Calu3 (cell line): ENCODE measurements at regions not wholly inside any gene's neighbourhood (a gene's known extent, or its start where the extent isn't known, plus 50 kb on each side); places are given as distances from the start of the nearest gene placed in this dataset.

ENCODE experiments used
- BruUV-seq: library from RNA; stranded (reverse); fragments of 400-500 nt; replicated peaks from 2 replicates; lab custom pipeline; 2021; lab: Mats Ljungman, UMichigan
- CTCF ChIA-PET: fragments of 300-600 bp; sonication (Branson Sonifier 250); formaldehyde crosslinking; loops from one replicate; lab custom pipeline; 2022; ENCODE audit warnings: antibody characterized with exemption; lab: Charles Lee
- DNase-seq: peaks from one replicate; pipeline ENCODE4 v3.0.0; 2022
- H3K27ac Mint-ChIP-seq: one replicate; pipeline ENCODE4 v1.8.0; 2022; ENCODE audit warnings: mixed read lengths; ENCODE audit not compliant: unreplicated experiment
- H3K27me3 Mint-ChIP-seq: one replicate; pipeline ENCODE4 v1.8.0; 2022; ENCODE audit warnings: mixed read lengths; ENCODE audit not compliant: unreplicated experiment
- H3K36me3 Mint-ChIP-seq: one replicate; pipeline ENCODE4 v1.8.0; 2022; ENCODE audit warnings: mild to moderate bottlenecking, moderate library complexity, mixed read lengths; ENCODE audit not compliant: insufficient read depth, unreplicated experiment
- H3K4me1 Mint-ChIP-seq: one replicate; pipeline ENCODE4 v1.8.0; 2022; ENCODE audit warnings: mild to moderate bottlenecking, low read depth, mixed read lengths; ENCODE audit not compliant: unreplicated experiment
- H3K4me3 Mint-ChIP-seq: one replicate; pipeline ENCODE4 v1.8.0; 2022; ENCODE audit warnings: mild to moderate bottlenecking, low read depth, moderate library complexity, mixed read lengths; ENCODE audit not compliant: unreplicated experiment
- H3K9me3 Mint-ChIP-seq: one replicate; pipeline ENCODE4 v1.8.0; 2022; ENCODE audit warnings: low read depth, mixed read lengths; ENCODE audit not compliant: unreplicated experiment
- intact Hi-C: fragments of 100-400 bp; cut with micrococcal nuclease; formaldehyde crosslinking; loops from one replicate; pipeline ENCODE4 v1.10.0; 2022; ENCODE audit not compliant: unreplicated experiment
- TF ChIP-seq, protein P1 (sequence below): fragments of 200-600 bp; IDR thresholded peaks from one replicate; pipeline ENCODE4 v1.8.0; 2022; ENCODE audit warnings: antibody characterized with exemption; ENCODE audit not compliant: unreplicated experiment

DNA sequence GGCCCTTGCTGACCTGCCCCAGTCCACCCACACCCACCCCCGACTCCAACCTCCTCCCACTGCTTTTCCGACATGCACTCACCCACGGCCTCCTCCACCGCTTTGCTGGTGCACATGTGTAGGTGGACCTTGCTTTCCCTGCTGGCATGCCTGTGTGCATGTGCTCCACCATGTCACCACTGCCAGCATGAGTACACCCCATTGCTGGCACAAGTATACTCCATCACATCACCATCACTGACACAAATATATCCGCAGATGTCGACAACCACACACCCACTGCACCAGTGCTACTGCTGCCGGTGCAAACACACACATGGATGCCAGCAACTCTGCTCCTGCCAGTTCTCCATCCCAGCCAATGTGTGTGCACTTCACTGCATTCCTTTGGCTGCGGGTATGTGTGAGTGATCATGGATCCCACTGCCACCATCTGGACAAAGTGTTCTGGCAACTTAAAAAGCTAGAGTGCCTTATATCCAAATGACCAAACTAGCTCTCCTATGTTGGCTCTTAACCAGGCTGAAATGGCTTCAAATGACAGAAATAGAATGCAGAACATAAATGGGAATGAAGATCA, 1072.3 kb downstream of the RAPGEF2 start:
- DNase-seq = no peak
- CTCF ChIA-PET = no interaction called here
- TF ChIP-seq, protein P1, sequence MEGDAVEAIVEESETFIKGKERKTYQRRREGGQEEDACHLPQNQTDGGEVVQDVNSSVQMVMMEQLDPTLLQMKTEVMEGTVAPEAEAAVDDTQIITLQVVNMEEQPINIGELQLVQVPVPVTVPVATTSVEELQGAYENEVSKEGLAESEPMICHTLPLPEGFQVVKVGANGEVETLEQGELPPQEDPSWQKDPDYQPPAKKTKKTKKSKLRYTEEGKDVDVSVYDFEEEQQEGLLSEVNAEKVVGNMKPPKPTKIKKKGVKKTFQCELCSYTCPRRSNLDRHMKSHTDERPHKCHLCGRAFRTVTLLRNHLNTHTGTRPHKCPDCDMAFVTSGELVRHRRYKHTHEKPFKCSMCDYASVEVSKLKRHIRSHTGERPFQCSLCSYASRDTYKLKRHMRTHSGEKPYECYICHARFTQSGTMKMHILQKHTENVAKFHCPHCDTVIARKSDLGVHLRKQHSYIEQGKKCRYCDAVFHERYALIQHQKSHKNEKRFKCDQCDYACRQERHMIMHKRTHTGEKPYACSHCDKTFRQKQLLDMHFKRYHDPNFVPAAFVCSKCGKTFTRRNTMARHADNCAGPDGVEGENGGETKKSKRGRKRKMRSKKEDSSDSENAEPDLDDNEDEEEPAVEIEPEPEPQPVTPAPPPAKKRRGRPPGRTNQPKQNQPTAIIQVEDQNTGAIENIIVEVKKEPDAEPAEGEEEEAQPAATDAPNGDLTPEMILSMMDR = no peak
- Mint-ChIP-seq H3K36me3 (no peaks in the 10 kb centered on the region), H3K27me3 (no peaks in the 10 kb centered on the region), H3K4me3 (no peak overlapping the region), H3K9me3 (no peaks in the 10 kb centered on the region), H3K4me1 (peaks cover 6% of the 10 kb centered on the region), H3K27ac (no peak overlapping the region)
- no TSS peak for BruUV-seq
- intact Hi-C loops = loop anchor here (1.0 kb wide), 1 partner anchor 228 kb away; no protein-coding TSS in a partner anchor

DNA sequence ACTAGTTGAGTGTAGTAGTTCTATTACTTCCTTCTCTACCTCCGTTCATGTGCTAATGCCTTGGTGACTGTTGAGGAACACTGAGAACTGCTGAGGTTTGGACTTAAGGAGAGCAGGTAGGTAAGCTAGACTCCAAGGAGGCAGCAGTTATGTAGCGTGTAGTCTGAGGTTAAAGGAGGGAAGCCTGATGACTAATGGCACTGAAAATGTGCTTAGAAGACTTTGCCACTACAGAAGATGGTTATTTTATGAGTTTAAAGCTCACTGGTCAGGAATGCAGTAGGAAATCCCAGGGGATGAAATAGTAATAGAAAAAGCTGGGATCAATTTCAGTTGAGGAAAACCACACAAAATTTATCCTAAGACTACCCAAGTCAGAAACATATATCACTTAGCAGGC, 1077.3 kb downstream of the RAPGEF2 start:
- Mint-ChIP-seq H3K4me3 (no peak overlapping the region), H3K27ac (no peak overlapping the region)

DNA sequence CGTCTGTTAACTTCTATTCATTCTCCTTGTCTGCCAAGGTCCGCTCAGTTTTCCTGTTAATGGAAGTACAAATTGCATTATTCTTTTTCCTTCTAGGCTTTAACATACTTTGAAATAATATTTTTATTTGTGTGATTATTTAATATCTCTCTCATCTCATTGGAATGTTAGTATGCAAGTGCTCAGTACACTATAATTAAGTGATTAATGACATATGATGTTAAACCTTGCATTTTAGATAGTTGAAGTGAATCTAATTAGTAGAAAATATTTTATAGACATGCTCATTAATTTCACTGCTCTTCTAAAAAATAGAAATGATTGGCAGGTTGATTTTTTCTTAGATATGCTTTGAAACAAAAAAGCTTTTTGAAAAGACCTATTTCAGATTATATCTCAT, 1079.8 kb downstream of the RAPGEF2 start:
- Mint-ChIP-seq H3K27me3 (no peaks in the 10 kb centered on the region), H3K9me3 (no peaks in the 10 kb centered on the region), H3K4me1 (peaks cover 8% of the 10 kb centered on the region), H3K36me3 (no peaks in the 10 kb centered on the region), H3K4me3 (no peak overlapping the region), H3K27ac (no peak overlapping the region)
- no TSS peak for BruUV-seq
- no peak for DNase-seq
- CTCF ChIA-PET = no interaction called here
- intact Hi-C loops = no loop called here
- TF ChIP-seq, protein P1 = no peak

More for the DNA sequence above, 1077.3 kb downstream of the RAPGEF2 start:
- Mint-ChIP-seq H3K9me3 (no peaks in the 10 kb centered on the region), H3K36me3 (no peaks in the 10 kb centered on the region), H3K4me1 (peaks cover 8% of the 10 kb centered on the region), H3K27me3 (no peaks in the 10 kb centered on the region)
- no peak for DNase-seq
- intact Hi-C loops = no loop called here
- TF ChIP-seq, protein P1 = no peak
- no TSS peak for BruUV-seq
- CTCF ChIA-PET = no interaction called here

DNA sequence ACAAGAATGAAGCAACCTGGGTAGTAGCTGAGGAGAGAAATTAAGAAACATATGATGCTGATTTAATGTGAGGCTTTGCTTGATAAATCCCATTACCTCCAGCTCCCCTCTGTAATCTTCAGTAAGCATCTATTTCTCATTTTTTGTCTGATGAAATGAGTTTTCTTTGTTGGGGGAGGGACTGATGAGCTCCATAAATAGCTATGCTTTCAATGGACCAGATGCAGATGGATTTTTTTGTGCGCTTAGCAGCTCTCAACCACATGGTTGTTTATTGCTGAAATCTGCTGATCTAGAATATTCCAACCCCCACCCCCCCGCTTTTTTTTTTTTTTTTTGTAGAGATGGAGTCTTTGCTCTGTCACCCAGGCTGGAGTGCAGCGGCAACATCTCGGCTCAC, 1082.0 kb downstream of the RAPGEF2 start:
- no peak for DNase-seq
- CTCF ChIA-PET = no interaction called here
- no peaks in the 10 kb centered on the region for H3K27me3 Mint-ChIP-seq
- H3K27ac Mint-ChIP-seq = no peak overlapping the region
- H3K4me1 Mint-ChIP-seq = peaks cover 5% of the 10 kb centered on the region
- no peaks in the 10 kb centered on the region for H3K9me3 Mint-ChIP-seq
- no peaks in the 10 kb centered on the region for H3K36me3 Mint-ChIP-seq
- intact Hi-C loops = no loop called here
- TF ChIP-seq, protein P1 = no peak
- no TSS peak for BruUV-seq
- no peak overlapping the region for H3K4me3 Mint-ChIP-seq
